Erythroblast (primary cell): ENCODE measurements at regions not wholly inside any gene's neighbourhood (a gene's known extent, or its start where the extent isn't known, plus 50 kb on each side); places are given as distances from the start of the nearest gene placed in this dataset.

ENCODE experiments used
- DNase-seq, 2 experiments: peaks; one replicate each; lab custom pipeline; 2025; lab: John Stamatoyannopoulos, UW
- GATA1 ChIP-seq: IDR thresholded peaks from 2 replicates; pipeline ENCODE4 v1.6.1; 2011; ENCODE audit warnings: low read depth, mild to moderate bottlenecking, control low read depth, low read length, moderate library complexity
- POLR2A ChIP-seq: IDR thresholded peaks from 2 replicates; pipeline ENCODE4 v1.6.1; 2011; ENCODE audit warnings: mild to moderate bottlenecking, low read length

DNA sequence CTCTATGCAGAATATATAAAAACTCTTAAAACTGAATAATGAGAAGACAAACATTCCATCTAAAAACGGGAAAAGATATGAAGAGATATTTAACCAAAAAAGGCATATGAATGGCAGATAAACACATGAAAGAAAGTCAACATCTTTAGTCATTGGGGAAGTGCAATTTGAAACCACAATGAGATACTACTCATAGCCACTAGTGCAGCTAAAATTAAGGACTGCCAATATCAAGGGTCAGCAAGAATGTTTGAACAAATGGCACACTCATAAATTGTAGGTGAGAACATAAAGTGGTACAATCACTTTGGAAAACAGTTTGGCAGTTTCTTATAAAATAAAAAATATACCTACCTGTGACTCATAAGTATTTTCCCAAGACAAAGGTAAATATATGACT, 534.9 kb upstream of the DIPK2B start:
- no peak for DNase-seq
- TF ChIP-seq POLR2A (no peak), GATA1 (no peak)

GRCh38 chrX:45731448-45731847, 530.8 kb upstream of the DIPK2B start:
- no peak for DNase-seq

GRCh38 chrX:45727761-45728160, 527.1 kb upstream of the DIPK2B start:
- TF ChIP-seq POLR2A (no peak), GATA1 (no peak)
- no peak for DNase-seq

More at GRCh38 chrX:45731448-45731847, 530.8 kb upstream of the DIPK2B start:
- TF ChIP-seq GATA1 (no peak), POLR2A (no peak)

DNA sequence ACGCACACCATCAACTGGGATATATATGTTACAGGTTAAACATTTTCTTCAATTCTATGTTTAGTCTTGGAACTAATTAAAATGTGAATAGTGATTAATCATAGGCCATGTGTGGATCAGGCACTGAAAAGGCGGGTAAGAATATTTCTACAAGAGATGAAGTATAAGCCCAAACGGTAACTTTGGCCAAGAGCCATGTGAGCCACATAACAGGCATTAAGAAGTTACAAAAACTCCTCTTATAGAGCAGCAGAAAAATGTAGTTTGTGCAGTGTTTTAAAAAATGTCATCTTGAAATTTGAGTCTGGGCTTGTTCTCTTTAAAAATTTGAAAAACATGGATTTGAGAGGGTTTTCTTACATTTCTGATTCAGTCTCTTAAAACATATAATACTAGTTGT, 521.8 kb upstream of the DIPK2B start:
- no peak for DNase-seq
- TF ChIP-seq POLR2A (no peak), GATA1 (no peak)

DNA sequence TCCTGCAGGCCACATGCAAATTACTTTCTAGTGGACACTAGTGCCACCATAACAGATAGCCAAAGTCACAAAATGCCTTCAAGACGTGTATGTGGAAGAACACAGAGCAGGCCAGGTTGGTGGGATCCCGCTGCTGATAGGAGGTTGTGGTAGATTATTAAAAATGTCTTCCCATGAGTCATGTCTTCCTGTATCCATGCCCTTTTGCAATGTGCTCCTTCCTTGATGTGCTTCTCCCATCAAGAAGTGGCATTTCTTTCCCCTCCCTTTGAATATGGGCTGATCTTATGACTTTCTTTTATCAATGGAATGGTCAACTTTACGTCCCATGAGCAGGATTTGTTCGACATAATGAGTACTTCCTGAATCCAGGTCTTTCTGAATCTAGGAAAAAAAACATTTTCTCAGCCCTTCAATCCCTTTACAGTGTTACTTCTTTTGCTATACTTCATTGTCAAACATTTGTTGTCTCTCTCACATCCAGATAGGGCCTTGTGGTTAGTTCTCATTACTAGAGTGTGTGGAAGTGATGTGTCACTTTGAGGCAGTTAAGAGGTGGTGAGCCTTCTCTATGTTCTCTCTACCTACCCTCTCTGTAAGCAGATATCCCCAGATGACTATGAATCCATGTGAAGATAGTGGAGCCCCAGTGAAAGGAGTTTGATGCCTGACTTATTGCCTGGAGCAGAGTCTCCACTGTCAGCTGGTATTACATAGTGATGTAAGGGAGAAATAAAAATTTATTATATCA, 519.2 kb upstream of the DIPK2B start:
- DNase-seq = no peak

DNA sequence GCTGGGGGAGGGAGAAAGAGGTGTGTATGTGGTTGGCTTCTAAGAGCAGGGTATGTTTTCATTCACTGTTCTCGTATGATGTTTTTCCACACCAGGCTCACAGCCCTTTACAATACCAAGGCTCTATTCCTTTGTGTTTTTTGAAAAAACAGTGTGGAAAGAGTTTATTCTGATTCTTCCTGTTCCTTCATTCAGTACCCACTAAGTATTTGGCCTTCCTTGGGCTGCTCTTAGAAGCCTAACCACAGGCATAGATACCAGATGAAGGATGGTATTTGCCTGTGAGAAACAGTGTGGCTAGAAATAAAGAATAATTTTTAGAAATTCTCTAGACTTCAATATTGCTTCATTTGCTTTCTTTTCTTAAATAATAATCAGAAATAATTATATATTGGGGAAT, 518.0 kb upstream of the DIPK2B start:
- no peak for DNase-seq
- no peak for TF ChIP-seq GATA1
- no peak for TF ChIP-seq POLR2A

More for the DNA sequence above, 519.2 kb upstream of the DIPK2B start:
- TF ChIP-seq GATA1 = no peak
- TF ChIP-seq POLR2A = no peak

DNA sequence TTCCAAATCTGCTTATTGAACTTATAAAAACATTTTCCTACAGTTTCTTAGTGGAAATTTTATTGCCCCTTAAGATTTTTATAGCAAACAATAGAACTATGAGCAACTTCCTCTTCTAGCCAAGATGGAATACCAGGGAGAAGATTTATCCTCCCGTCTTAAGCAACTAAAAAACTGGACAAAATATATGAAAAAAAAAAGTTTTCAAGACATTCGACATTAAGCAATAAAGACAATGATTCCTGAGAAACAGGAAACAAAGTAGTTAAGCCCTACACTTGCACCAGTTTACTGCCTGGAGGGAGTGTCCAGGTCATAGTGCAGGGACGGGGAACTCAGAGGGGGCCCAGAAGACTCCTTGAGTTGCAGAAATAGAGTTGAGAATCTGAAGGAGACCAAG, 516.1 kb upstream of the DIPK2B start:
- no peak for DNase-seq
- no peak for TF ChIP-seq POLR2A

DNA sequence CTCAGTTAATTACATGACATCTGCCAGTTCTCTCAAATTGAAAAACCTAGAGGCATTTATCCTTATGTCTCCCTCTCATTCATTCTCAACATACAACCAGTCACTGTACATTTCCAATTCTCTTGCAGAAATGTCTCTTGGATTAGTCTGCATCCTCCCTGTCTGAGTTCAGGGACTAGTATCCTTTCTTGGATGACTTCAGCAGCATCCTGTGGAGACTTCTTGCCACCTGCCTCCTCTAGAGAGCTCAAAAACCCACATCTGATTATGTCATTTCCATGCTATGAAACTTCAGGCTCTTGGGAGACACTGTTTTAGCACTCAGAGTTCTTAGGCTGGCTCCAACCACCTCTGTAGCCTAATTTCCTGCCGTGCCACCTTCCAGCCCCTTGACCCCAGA, 515.1 kb upstream of the DIPK2B start:
- DNase-seq = no peak
- TF ChIP-seq GATA1 = no peak
- no peak for TF ChIP-seq POLR2A

- TF ChIP-seq POLR2A = no peak
- no peak for TF ChIP-seq GATA1
- DNase-seq = no peak
These were observed 514.2 kb upstream of the DIPK2B start for GRCh38 chrX:45714866-45715265.

- DNase-seq = no peak
- no peak for TF ChIP-seq GATA1
- no peak for TF ChIP-seq POLR2A
These were observed 511.4 kb upstream of the DIPK2B start for GRCh38 chrX:45712067-45712466.

- TF ChIP-seq GATA1 = no peak
- no peak for TF ChIP-seq POLR2A
- DNase-seq = no peak
These were observed 510.6 kb upstream of the DIPK2B start for GRCh38 chrX:45711231-45711630.

GRCh38 chrX:45710081-45710801, 509.6 kb upstream of the DIPK2B start:
- TF ChIP-seq GATA1 (no peak), POLR2A (no peak)
- DNase-seq = no peak

- no peak for TF ChIP-seq POLR2A
- no peak for TF ChIP-seq GATA1
- no peak for DNase-seq
These were observed 508.7 kb upstream of the DIPK2B start for GRCh38 chrX:45709381-45709780.

DNA sequence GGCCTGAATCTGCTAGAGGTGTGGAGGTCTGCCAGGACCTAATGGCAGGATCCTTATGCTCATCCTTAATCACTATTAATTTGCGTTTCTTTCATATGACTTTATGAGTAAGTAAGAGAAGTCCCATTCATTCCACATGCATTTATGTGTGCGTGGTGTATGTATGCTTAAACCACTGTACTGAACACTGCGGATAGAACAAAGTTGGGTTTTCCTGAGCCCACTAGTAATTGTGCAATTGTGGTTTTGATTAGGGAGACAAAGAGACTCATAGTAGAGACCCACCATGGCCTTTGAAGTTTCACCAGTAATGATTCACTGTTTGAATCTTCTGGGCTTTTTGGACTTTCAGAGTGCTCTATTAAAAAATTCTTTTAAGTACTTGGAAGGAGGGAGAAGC, 498.5 kb upstream of the DIPK2B start:
- no peak for DNase-seq
- TF ChIP-seq GATA1 = no peak
- TF ChIP-seq POLR2A = no peak

GRCh38 chrX:45697591-45697990, 496.9 kb upstream of the DIPK2B start:
- TF ChIP-seq POLR2A = no peak
- no peak for TF ChIP-seq GATA1
- no peak for DNase-seq
